Colonic mucosa (tissue), 4 donors: ENCODE measurements at regions not wholly inside any gene's neighbourhood (a gene's known extent, or its start where the extent isn't known, plus 50 kb on each side); places are given as distances from the start of the nearest gene placed in this dataset.

Experiments used
- DNase-seq: peaks from one replicate; pipeline ENCODE4 v3.0.0-alpha.2; 2020
- H3K27ac ChIP-seq: fragments of 200-600 bp; one replicate; pipeline ENCODE4 v1.8.0; 2021
- H3K27me3 ChIP-seq: fragments of 200-600 bp; one replicate; pipeline ENCODE4 v1.8.0; 2021
- H3K36me3 ChIP-seq: fragments of 200-600 bp; one replicate; pipeline ENCODE4 v1.8.0; 2021
- H3K4me1 ChIP-seq: fragments of 200-600 bp; one replicate; pipeline ENCODE4 v1.8.0; 2021; ENCODE audit warnings: mild to moderate bottlenecking
- H3K4me3 ChIP-seq: fragments of 200-600 bp; one replicate; pipeline ENCODE4 v1.8.0; 2021
- H3K9ac ChIP-seq, 2 donors: one replicate each; pipeline ENCODE4 v1.7.0; 2013; ENCODE audit warnings: control low read depth in 2 of 2, low read depth in 2 of 2, low read length in 2 of 2
- H3K9me3 ChIP-seq: fragments of 200-600 bp; one replicate; pipeline ENCODE4 v1.8.0; 2021
- intact Hi-C: fragments of 100-400 bp; cut with DNase I; formaldehyde crosslinking; loops from one replicate; pipeline ENCODE4 v1.14.1; 2022
- TF ChIP-seq, protein P1 (sequence below): fragments of 200-600 bp; IDR thresholded peaks from one replicate; pipeline ENCODE4 v1.8.0; 2022; ENCODE audit warnings: antibody characterized with exemption, mild to moderate bottlenecking
- donor health status: healthy.
- donor health status: DM: no; HTN: no; CAD: no.
- donor health status: DM: no; HTN: no; CAD: no.

DNA sequence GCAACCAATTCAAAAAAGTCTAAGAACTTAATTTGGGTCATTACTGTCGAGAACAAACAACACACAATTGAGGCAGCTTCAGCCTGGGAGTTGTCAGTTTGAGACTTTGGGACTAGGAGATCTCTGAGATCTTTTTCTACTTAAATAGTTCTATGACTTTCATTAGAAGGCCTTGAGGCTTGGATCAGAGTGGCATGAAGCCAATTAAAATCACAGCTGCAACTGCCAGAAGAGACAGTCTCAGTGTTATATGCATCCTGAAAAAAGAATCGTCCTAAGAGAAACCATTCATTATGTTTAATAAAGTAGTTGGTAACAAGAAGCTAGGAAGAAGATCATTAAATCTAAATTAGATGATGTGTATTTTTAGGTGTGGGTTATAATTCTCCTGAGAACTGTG lies 170.8 kb upstream of the RASSF8 start:
- DNase-seq: no peak
- no peaks in the 10 kb centered on the region for H3K4me1 ChIP-seq
- intact Hi-C loops: no loop called here
- no peaks in the 10 kb centered on the region for H3K27me3 ChIP-seq
- no peak overlapping the region for H3K4me3 ChIP-seq
- H3K9ac ChIP-seq: no peak overlapping the region
- H3K27ac ChIP-seq: no peak overlapping the region
- TF ChIP-seq, protein P1, sequence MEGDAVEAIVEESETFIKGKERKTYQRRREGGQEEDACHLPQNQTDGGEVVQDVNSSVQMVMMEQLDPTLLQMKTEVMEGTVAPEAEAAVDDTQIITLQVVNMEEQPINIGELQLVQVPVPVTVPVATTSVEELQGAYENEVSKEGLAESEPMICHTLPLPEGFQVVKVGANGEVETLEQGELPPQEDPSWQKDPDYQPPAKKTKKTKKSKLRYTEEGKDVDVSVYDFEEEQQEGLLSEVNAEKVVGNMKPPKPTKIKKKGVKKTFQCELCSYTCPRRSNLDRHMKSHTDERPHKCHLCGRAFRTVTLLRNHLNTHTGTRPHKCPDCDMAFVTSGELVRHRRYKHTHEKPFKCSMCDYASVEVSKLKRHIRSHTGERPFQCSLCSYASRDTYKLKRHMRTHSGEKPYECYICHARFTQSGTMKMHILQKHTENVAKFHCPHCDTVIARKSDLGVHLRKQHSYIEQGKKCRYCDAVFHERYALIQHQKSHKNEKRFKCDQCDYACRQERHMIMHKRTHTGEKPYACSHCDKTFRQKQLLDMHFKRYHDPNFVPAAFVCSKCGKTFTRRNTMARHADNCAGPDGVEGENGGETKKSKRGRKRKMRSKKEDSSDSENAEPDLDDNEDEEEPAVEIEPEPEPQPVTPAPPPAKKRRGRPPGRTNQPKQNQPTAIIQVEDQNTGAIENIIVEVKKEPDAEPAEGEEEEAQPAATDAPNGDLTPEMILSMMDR: no peak
- H3K9me3 ChIP-seq: no peaks in the 10 kb centered on the region
- H3K36me3 ChIP-seq: no peaks in the 10 kb centered on the region

DNA sequence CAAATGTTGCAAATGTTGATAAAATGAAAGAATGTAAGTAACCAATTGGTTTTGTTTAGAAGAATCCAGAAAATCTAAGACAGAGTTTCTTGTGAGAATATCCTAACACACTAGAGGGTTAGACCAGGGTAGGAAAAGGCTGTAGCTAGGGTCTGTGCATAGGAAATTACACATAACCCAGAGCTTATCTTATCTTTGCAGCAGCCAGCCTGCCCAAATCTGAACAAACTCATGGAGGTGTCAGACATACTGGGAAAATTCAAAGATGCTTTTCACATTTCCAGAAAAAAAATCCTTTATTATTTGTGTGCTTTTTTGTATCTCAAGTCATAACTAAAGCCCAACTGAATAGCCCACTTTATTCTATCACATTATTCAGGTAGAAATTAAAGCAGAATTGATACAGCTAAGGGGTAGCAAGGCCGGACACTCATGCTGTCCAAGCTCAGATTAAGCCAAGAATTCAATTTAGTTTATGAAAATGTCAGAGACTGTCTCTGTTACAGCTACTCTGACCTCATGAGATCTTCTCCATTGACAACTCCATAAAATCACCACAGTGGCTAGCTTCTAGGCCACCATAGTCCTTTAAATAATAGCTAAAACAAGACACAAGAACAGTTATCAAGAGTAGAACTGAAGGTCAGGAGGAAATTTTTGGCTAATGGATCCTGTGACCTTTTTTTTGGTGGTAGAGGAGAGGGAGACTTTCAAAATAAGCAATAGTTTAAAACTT lies 169.6 kb upstream of the RASSF8 start:
- intact Hi-C loops: no loop called here
- Histone ChIP-seq H3K36me3 (no peaks in the 10 kb centered on the region), H3K9ac (no peak overlapping the region), H3K4me3 (no peak overlapping the region), H3K4me1 (no peaks in the 10 kb centered on the region), H3K27ac (no peak overlapping the region), H3K9me3 (no peaks in the 10 kb centered on the region), H3K27me3 (no peaks in the 10 kb centered on the region)
- no peak for DNase-seq
- TF ChIP-seq, protein P1: no peak

DNA sequence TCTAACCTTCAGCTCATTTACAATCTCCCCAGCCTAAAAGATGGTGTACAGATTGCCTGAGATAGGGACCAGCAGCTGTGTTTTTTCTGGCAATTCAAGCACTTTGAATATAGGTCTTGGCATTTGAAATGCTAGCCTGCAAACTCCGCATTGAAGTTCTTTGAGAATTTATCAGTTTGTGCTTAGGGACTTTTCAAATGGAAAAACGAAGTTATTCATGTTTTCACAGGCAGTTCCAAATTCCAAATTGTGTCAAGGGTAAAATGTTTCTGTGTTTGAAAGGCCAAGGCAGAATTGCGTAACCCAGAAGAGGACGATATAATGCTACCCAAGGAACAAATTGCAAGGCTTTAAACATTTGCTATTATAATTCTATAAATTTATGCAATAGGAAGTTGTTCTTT lies 168.9 kb upstream of the RASSF8 start:
- no peaks in the 10 kb centered on the region for H3K9me3 ChIP-seq
- H3K4me1 ChIP-seq: no peaks in the 10 kb centered on the region
- no peak overlapping the region for H3K9ac ChIP-seq
- H3K27me3 ChIP-seq: no peaks in the 10 kb centered on the region
- intact Hi-C loops: no loop called here
- H3K4me3 ChIP-seq: no peak overlapping the region
- TF ChIP-seq, protein P1: no peak
- H3K27ac ChIP-seq: no peak overlapping the region
- DNase-seq: no peak
- H3K36me3 ChIP-seq: no peaks in the 10 kb centered on the region

DNA sequence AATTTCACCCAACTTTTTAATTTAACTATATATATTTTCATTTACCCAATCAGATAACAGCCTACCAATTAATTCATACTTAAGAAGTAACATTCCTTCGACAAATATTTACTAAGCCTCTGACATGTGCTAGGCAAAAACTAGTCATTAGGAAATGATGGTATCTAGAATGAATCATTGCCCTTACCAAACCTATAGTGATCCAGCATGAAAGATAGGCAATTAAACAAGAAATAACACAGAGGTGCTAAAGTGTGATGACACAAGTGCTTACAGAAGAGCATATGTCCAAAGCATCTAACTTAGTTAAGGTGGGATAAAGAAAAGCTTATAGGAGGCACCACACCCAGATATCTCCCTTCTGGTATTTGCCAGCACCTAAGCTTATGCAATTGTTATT lies 166.5 kb upstream of the RASSF8 start:
- Histone ChIP-seq H3K9me3 (no peaks in the 10 kb centered on the region), H3K27me3 (no peaks in the 10 kb centered on the region), H3K9ac (no peak overlapping the region), H3K4me1 (no peaks in the 10 kb centered on the region), H3K27ac (no peak overlapping the region), H3K4me3 (no peak overlapping the region), H3K36me3 (no peaks in the 10 kb centered on the region)
- DNase-seq: no peak
- intact Hi-C loops: no loop called here
- TF ChIP-seq, protein P1: no peak

DNA sequence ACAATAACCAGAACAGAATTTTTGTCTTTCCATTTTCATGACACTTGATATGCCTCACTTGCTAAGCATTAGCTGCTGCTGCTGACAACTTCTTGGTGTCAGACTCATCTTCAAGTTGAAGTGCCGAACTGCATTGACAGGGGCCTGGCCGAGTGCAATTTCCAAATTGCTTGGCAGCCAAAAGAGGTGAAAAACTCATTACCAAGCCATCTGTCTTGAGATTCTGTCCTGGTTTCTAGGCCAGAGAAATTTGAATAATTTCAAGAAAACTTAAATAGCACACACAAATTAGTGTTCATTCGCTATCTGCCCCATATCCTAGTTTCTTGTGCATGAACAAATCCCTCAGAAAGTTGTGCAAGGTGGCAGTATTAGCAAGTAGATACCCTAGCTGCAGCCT lies 165.3 kb upstream of the RASSF8 start:
- TF ChIP-seq, protein P1: no peak
- DNase-seq: no peak
- Histone ChIP-seq H3K36me3 (no peaks in the 10 kb centered on the region), H3K27ac (no peak overlapping the region), H3K27me3 (no peaks in the 10 kb centered on the region), H3K4me1 (no peaks in the 10 kb centered on the region), H3K9me3 (no peaks in the 10 kb centered on the region), H3K4me3 (no peak overlapping the region), H3K9ac (no peak overlapping the region)
- intact Hi-C loops: no loop called here
